Uterus (tissue), 3 donors: ENCODE measurements at regions not wholly inside any gene's neighbourhood (a gene's known extent, or its start where the extent isn't known, plus 50 kb on each side); places are given as distances from the start of the nearest gene placed in this dataset.
"Not testable (repeated sequence)": the region's sequence is repeated elsewhere in the genome, so short reads cannot be mapped to it uniquely, and the experiment has no call there.

ENCODE experiments used
- DNase-seq, 2 donors: peaks; one replicate each; pipeline ENCODE4 v3.0.0-alpha.2; 2019 to 2020
- H3K27ac ChIP-seq, 2 donors: fragments of 200-600 bp; sonication (generic); 1 replicate in 1 of 2; 2 replicates in 1 of 2; pipeline ENCODE4 v1.5.1; 2016 to 2018
- H3K27me3 ChIP-seq, 2 donors: fragments of 200-600 bp; sonication (generic); one replicate each; pipeline ENCODE4 v1.5.1; 2018 to 2019; ENCODE audit warnings: control low read depth in 1 of 2
- H3K36me3 ChIP-seq, 2 donors: fragments of 200-600 bp; sonication (generic); one replicate each; pipeline ENCODE4 v1.5.1; 2019; ENCODE audit warnings: control low read depth in 1 of 2
- H3K4me1 ChIP-seq, 2 donors: fragments of 200-600 bp; sonication (generic); one replicate each; pipeline ENCODE4 v1.5.1; 2018 to 2019; ENCODE audit warnings: control low read depth in 1 of 2
- H3K4me3 ChIP-seq, 2 donors: fragments of 200-600 bp; sonication (generic); 1 replicate in 1 of 2; 2 replicates in 1 of 2; pipeline ENCODE4 v1.5.1; 2018 to 2019; ENCODE audit warnings: mild to moderate bottlenecking in 1 of 2
- H3K9me3 ChIP-seq, 2 donors: fragments of 200-600 bp; sonication (generic); one replicate each; pipeline ENCODE4 v1.5.1; 2019; ENCODE audit warnings: control low read depth in 1 of 2
- POLR2A ChIP-seq, 2 donors: fragments of 450-650 bp; IDR thresholded peaks; one replicate each; pipeline ENCODE4 v1.6.1; 2016; ENCODE audit warnings: antibody characterized with exemption in 2 of 2, mild to moderate bottlenecking in 1 of 2, moderate library complexity in 1 of 2
- intact Hi-C: fragments of 100-400 bp; cut with DNase I; formaldehyde crosslinking; loops from one replicate; pipeline ENCODE4 v1.15.1; 2023; ENCODE audit warnings: low total_unique reads
- TF ChIP-seq, protein P1 (sequence below), 4 experiments: fragments of 200-600 bp in 2 of 4; fragments of 450-650 bp in 2 of 4; sonication (generic) in 2 of 4; IDR thresholded peaks; one replicate each; pipeline ENCODE4 v1.5.1; 2016 to 2019; ENCODE audit warnings: antibody characterized with exemption in 4 of 4, mild to moderate bottlenecking in 2 of 4, moderate library complexity in 1 of 4
- donor health status: DM: yes; HTN: yes; CAD: no.

DNA sequence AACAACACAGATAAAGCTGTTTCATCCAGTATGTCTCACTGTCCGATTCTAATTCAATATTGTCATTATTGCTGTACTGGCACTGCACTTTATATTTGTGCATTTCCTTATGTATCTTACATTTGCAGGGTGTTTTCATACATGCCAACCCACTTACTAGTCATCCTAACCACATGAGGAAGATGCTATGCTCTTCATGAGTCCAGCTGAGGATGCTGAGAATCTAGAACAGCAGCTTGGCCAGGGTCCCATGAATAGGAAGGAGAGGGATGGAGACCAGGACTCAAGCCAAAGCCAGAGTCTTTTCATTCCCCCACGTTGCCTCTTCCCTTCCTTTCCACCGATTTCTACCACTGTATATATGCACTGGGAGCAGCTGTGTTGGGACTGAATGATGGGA is 292.8 kb upstream of the KLF4 start:
- no peak for DNase-seq
- Histone ChIP-seq H3K27ac (no peak overlapping the region), H3K4me1 (no peaks in the 10 kb centered on the region), H3K27me3 (no peaks in the 10 kb centered on the region), H3K4me3 (no peak overlapping the region), H3K36me3 (no peaks in the 10 kb centered on the region), H3K9me3 (no peaks in the 10 kb centered on the region)
- intact Hi-C loops = no loop called here
- TF ChIP-seq, protein P1, sequence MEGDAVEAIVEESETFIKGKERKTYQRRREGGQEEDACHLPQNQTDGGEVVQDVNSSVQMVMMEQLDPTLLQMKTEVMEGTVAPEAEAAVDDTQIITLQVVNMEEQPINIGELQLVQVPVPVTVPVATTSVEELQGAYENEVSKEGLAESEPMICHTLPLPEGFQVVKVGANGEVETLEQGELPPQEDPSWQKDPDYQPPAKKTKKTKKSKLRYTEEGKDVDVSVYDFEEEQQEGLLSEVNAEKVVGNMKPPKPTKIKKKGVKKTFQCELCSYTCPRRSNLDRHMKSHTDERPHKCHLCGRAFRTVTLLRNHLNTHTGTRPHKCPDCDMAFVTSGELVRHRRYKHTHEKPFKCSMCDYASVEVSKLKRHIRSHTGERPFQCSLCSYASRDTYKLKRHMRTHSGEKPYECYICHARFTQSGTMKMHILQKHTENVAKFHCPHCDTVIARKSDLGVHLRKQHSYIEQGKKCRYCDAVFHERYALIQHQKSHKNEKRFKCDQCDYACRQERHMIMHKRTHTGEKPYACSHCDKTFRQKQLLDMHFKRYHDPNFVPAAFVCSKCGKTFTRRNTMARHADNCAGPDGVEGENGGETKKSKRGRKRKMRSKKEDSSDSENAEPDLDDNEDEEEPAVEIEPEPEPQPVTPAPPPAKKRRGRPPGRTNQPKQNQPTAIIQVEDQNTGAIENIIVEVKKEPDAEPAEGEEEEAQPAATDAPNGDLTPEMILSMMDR (IDR thresholded peaks at IDR 0.05) = no peak
- TF ChIP-seq POLR2A (IDR thresholded peaks at IDR 0.05) = no peak

DNA sequence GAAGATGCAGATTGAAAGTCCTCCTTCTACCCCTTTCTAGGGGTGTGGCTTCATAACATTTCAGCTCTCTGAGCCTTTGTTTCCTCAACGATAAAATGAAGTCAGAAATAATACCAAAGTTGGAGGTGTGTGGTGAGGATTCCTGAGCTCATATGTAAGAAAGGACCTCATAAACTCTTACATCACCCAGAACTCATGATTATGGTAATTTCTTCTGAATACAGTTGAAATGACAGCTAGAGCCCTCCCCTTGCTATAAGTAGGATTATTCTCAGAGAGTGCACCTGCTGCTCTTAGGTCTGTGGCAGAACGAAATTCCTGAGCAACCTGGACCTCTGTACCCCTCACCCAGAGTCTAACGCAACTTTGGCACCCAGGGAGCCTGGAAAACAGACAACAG is 291.4 kb upstream of the KLF4 start:
- Histone ChIP-seq H3K27me3 (no peaks in the 10 kb centered on the region), H3K9me3 (no peaks in the 10 kb centered on the region), H3K4me3 (no peak overlapping the region), H3K36me3 (no peaks in the 10 kb centered on the region), H3K27ac (no peak overlapping the region), H3K4me1 (no peaks in the 10 kb centered on the region)
- no peak for TF ChIP-seq POLR2A (IDR thresholded peaks at IDR 0.05)
- TF ChIP-seq, protein P1 (IDR thresholded peaks at IDR 0.05) = no peak
- intact Hi-C loops = no loop called here
- no peak for DNase-seq

DNA sequence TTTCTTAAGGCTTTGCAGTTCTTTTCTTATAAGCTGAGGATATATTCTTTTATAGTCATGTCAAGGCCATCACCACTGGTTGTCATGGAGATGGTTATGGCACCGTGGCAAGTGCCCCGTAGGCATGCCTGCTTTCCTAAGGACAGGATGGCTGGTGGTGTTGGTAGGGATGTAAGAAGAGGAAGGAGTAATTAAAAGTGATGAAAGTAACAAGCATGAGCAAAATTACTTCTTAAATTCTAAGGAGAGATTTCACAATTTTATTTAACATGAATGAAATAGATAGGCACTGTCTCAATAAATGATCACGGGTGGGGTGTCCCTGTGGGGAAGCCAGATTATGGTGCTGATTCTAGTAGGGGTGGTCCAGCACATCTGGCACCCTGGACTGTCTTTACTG is 290.2 kb upstream of the KLF4 start:
- Histone ChIP-seq H3K27ac (no peak overlapping the region), H3K36me3 (no peaks in the 10 kb centered on the region), H3K27me3 (no peaks in the 10 kb centered on the region), H3K9me3 (no peaks in the 10 kb centered on the region), H3K4me1 (no peaks in the 10 kb centered on the region), H3K4me3 (no peak overlapping the region)
- no peak for DNase-seq
- TF ChIP-seq, protein P1 (IDR thresholded peaks at IDR 0.05) = no peak
- TF ChIP-seq POLR2A (IDR thresholded peaks at IDR 0.05) = no peak
- intact Hi-C loops = no loop called here

DNA sequence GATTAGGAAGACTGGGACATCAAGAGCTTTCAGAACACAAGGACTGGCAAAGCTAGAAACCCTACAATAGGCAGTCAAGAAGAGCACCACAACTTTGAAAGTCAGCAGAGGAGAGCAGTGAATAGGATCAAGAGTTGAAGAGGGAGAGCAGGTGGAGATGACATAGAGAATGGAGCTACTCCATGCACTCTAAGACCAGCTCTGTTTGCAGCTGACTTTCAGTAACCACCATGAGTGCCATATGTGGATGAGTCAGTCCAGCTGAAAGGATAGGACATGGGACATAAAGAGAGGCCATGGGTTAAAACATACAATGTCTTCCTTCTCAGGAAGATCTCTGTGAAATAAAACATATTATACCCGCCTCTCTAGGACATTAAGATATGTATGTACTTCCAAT is 289.1 kb upstream of the KLF4 start:
- H3K36me3 ChIP-seq = no peaks in the 10 kb centered on the region
- TF ChIP-seq, protein P1 (IDR thresholded peaks at IDR 0.05) = no peak
- TF ChIP-seq POLR2A (IDR thresholded peaks at IDR 0.05) = no peak
- H3K9me3 ChIP-seq = no peaks in the 10 kb centered on the region
- H3K27me3 ChIP-seq = no peaks in the 10 kb centered on the region
- no peak overlapping the region for H3K27ac ChIP-seq
- intact Hi-C loops = no loop called here
- DNase-seq = no peak
- H3K4me3 ChIP-seq = no peak overlapping the region
- no peaks in the 10 kb centered on the region for H3K4me1 ChIP-seq

DNA sequence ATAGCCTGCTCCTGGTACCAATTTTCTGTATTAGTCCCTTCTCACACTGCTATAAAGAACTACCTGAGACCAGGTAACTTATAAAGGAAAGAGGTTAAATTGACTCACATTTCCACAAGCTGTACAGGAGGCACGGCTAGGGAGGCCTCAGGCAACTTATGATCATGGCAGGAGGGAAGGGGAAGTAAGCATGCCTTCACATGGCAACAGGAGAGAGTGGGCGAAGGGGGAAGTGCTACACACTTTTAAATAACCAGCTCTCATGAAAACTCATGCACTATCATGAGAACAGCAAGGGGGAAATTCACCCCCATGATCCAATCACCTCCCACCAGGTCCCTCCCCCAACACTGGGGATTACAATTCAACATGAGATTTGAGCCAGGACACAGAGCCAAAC is 284.5 kb upstream of the KLF4 start:
- DNase-seq, H3K4me1 ChIP-seq, intact Hi-C loops, H3K27me3 ChIP-seq, H3K9me3 ChIP-seq, H3K27ac ChIP-seq, H3K36me3 ChIP-seq, H3K4me3 ChIP-seq: not testable (repeated sequence)

DNA sequence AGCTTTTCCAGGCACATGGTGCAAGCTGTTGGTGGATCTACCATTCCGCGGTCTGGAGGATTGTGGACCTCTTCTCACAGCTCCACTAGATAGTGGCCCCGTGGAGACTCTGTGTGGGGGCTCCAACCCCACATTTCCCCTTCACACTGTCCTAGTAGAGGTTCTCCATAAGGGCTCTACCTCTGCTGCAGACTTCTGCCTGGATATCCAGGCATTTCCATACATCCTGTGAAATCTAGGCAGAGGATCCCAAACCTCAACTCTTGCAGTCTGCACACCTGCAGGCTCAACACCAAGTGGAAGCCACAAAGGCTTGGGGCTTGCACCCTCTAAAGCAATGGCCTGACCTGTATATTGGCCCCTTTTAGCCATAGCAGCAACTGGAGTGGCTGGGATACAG is 283.4 kb upstream of the KLF4 start:
- no peak overlapping the region for H3K4me3 ChIP-seq
- TF ChIP-seq POLR2A (IDR thresholded peaks at IDR 0.05) = no peak
- TF ChIP-seq, protein P1 (IDR thresholded peaks at IDR 0.05) = no peak
- H3K9me3 ChIP-seq = no peaks in the 10 kb centered on the region
- H3K4me1 ChIP-seq = no peaks in the 10 kb centered on the region
- no peaks in the 10 kb centered on the region for H3K36me3 ChIP-seq
- intact Hi-C loops = no loop called here
- DNase-seq = no peak
- H3K27me3 ChIP-seq = no peaks in the 10 kb centered on the region
- H3K27ac ChIP-seq = no peak overlapping the region
